ENCODE measurements at regions not wholly inside any gene's neighbourhood (a gene's known extent, or its start where the extent isn't known, plus 50 kb on each side); places are given as distances from the start of the nearest gene placed in this dataset.

DNA sequence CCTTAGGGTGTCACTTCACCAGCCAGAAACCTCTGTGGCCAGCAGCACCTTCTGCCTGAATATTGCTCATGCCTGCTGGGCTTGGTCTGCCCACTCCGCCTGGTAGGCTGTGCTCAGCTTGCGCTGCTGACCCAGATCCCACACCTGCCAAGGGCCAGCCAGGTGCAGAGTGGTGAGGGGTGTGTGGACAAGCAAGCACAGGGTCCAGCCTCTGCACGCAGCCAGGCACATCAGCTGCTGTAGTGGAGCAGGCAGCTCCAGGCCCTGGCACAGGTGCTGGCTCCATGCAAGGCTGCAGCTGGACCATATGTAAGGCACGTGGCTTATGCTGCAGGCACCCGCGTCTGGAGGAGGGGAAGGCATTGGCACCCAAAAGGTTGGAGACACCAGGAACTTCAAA lies 567.4 kb downstream of the INHBA start:
- no peak for TF ChIP-seq RAD21 (IDR thresholded peaks at IDR 0.05; ENCODE audit: low read depth)
- no peak for TF ChIP-seq FOXM1 (IDR thresholded peaks at IDR 0.05; ENCODE audit: borderline replicate concordance, low read depth)
- TF ChIP-seq, protein P1, sequence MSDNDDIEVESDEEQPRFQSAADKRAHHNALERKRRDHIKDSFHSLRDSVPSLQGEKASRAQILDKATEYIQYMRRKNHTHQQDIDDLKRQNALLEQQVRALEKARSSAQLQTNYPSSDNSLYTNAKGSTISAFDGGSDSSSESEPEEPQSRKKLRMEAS (IDR thresholded peaks at IDR 0.05), result no peak
- TF ChIP-seq YY1 (IDR thresholded peaks at IDR 0.05; ENCODE audit: low read depth), result no peak

Measured in Ishikawa (cell line).